IMR-90 (cell line): ENCODE measurements at regions not wholly inside any gene's neighbourhood (a gene's known extent, or its start where the extent isn't known, plus 50 kb on each side); places are given as distances from the start of the nearest gene placed in this dataset.

Experiments
- ATAC-seq: fragments of 200-7000 bp; cut with Tn5 transposase; 2 replicates; pipeline ENCODE4 v1.9.1; 2020; ENCODE audit warnings: low read depth, mild to moderate bottlenecking, moderate library complexity
- BruUV-seq: library from RNA; stranded (reverse); fragments of 400-500 nt; replicated peaks from 2 replicates; lab custom pipeline; 2021; lab: Mats Ljungman, UMichigan
- CTCF ChIA-PET: fragments of 300-600 bp; formaldehyde crosslinking; extraction: SDS; loops from one replicate; lab custom pipeline; 2021; ENCODE audit warnings: antibody characterized with exemption; lab: Yijun Ruan, JAX
- POLR2A ChIA-PET: fragments of 300-600 bp; sonication (Branson Sonifier 250); formaldehyde crosslinking; loops from one replicate; lab custom pipeline; 2022; ENCODE audit warnings: antibody characterized with exemption; ENCODE audit not compliant: unreplicated experiment; lab: Charles Lee
- DNase-seq: peaks from one replicate; pipeline ENCODE4 v3.0.0; 2013
- H2AFZ ChIP-seq: replicated peaks from 2 replicates; pipeline ENCODE3; 2013; ENCODE audit warnings: low read length, mild to moderate bottlenecking; ENCODE audit not compliant: poor library complexity
- H2AK5ac ChIP-seq: 2 replicates; pipeline ENCODE4 v1.6.1; 2013; ENCODE audit warnings: low read depth, low read length, inconsistent platforms
- H2AK9ac ChIP-seq: replicated peaks from 2 replicates; pipeline ENCODE3; 2013; ENCODE audit warnings: mild to moderate bottlenecking, low read depth, low read length, moderate library complexity; ENCODE audit not compliant: poor library complexity
- H2BK120ac ChIP-seq: 2 replicates; pipeline ENCODE4 v1.6.1; 2013; ENCODE audit warnings: low read depth, low read length, inconsistent platforms
- H2BK15ac ChIP-seq: 3 replicates; pipeline ENCODE4 v1.6.1; 2013; ENCODE audit warnings: low read depth, low read length, inconsistent platforms
- H2BK20ac ChIP-seq: 2 replicates; pipeline ENCODE4 v1.6.1; 2013; ENCODE audit warnings: low read depth, mild to moderate bottlenecking, inconsistent platforms, low read length, moderate library complexity
- H2BK5ac ChIP-seq: 2 replicates; pipeline ENCODE4 v1.6.1; 2013; ENCODE audit warnings: mild to moderate bottlenecking, low read depth, low read length, inconsistent platforms; ENCODE audit not compliant: poor library complexity, severe bottlenecking
- H3K14ac ChIP-seq: replicated peaks from 2 replicates; pipeline ENCODE4 v1.6.1; 2013; ENCODE audit warnings: low read depth, low read length, inconsistent platforms
- H3K18ac ChIP-seq: 2 replicates; pipeline ENCODE4 v1.6.1; 2013; ENCODE audit warnings: low read depth, low read length, control low read depth
- H3K23ac ChIP-seq: 2 replicates; pipeline ENCODE4 v1.6.1; 2013; ENCODE audit warnings: low read depth, low read length, inconsistent platforms
- H3K27ac ChIP-seq: 2 replicates; pipeline ENCODE4 v1.5.1; 2013; ENCODE audit warnings: mild to moderate bottlenecking, control low read depth, low read length; ENCODE audit not compliant: insufficient read depth
- H3K27me3 ChIP-seq: 2 replicates; pipeline ENCODE4 v1.6.1; 2013; ENCODE audit warnings: low read length; ENCODE audit not compliant: control insufficient read depth, insufficient read depth
- H3K36me3 ChIP-seq: 2 replicates; pipeline ENCODE4 v1.6.1; 2013; ENCODE audit warnings: low read length, mixed read lengths; ENCODE audit not compliant: control insufficient read depth, insufficient read depth
- H3K4ac ChIP-seq: 2 replicates; pipeline ENCODE4 v1.6.1; 2013; ENCODE audit warnings: low read depth, low read length, inconsistent platforms
- H3K4me1 ChIP-seq: 2 replicates; pipeline ENCODE4 v1.6.1; 2013; ENCODE audit warnings: low read length, mixed read lengths; ENCODE audit not compliant: control insufficient read depth, insufficient read depth
- H3K4me2 ChIP-seq: 2 replicates; pipeline ENCODE4 v1.6.1; 2013; ENCODE audit warnings: low read depth, mild to moderate bottlenecking, control low read depth, low read length, moderate library complexity
- H3K4me3 ChIP-seq: 2 replicates; pipeline ENCODE4 v1.5.1; 2013; ENCODE audit warnings: low read depth, mild to moderate bottlenecking, control low read depth, low read length, moderate library complexity; ENCODE audit not compliant: insufficient read depth
- H3K56ac ChIP-seq: 2 replicates; pipeline ENCODE4 v1.6.1; 2013; ENCODE audit warnings: low read length, inconsistent platforms; ENCODE audit not compliant: insufficient read depth; ENCODE audit errors: extremely low read depth
- H3K79me1 ChIP-seq, 2 experiments: 2 replicates each; pipeline ENCODE4 v1.6.1; 2013; ENCODE audit warnings: low read length in 2 of 2, inconsistent platforms in 1 of 2, low read depth in 1 of 2
- H3K9ac ChIP-seq: 2 replicates; pipeline ENCODE4 v1.6.1; 2013; ENCODE audit warnings: low read depth, low read length, control low read depth
- H3K9me1 ChIP-seq: 2 replicates; pipeline ENCODE4 v1.6.1; 2013; ENCODE audit warnings: low read length, inconsistent platforms; ENCODE audit not compliant: insufficient read depth
- H3K9me3 ChIP-seq: 2 replicates; pipeline ENCODE4 v1.6.1; 2013; ENCODE audit warnings: low read length; ENCODE audit not compliant: control insufficient read depth, insufficient read depth
- H4K20me1 ChIP-seq: 2 replicates; pipeline ENCODE4 v1.6.1; 2013; ENCODE audit warnings: low read length, inconsistent platforms; ENCODE audit not compliant: insufficient read depth
- H4K5ac ChIP-seq: 2 replicates; pipeline ENCODE4 v1.6.1; 2013; ENCODE audit warnings: mild to moderate bottlenecking, low read depth, low read length, control low read depth
- H4K8ac ChIP-seq, 2 experiments: 2 replicates each; pipeline ENCODE4 v1.6.1; 2013; ENCODE audit warnings: low read depth in 2 of 2, low read length in 2 of 2, control low read depth in 1 of 2, inconsistent platforms in 1 of 2
- H4K91ac ChIP-seq: 2 replicates; pipeline ENCODE4 v1.6.1; 2013; ENCODE audit warnings: low read depth, low read length, inconsistent platforms; ENCODE audit not compliant: insufficient read depth
- USF2 ChIP-seq: fragments of 150-350 bp; IDR thresholded peaks from 2 replicates; pipeline ENCODE4 v1.6.1; 2017; ENCODE audit warnings: mild to moderate bottlenecking, antibody characterized with exemption, low read length, low read depth
- WGBS, 2 experiments: methylation state at CpG; one replicate each; pipeline versions ENCODE4 v1.1.5 to v1.1.7; 2013; ENCODE audit warnings: missing lambda C conversion rate in 2 of 2; ENCODE audit not compliant: insufficient read length in 1 of 2; ENCODE audit errors: extremely low coverage in 2 of 2; 5-methylcytosine and 5-hydroxymethylcytosine counted together
- dilution Hi-C: fragments of 300-500 bp; cut with HindIII; formaldehyde crosslinking; loops from one replicate; pipeline ENCODE4 v1.14.3; 2018; ENCODE audit warnings: low sequenced_read_pairs; ENCODE audit not compliant: unreplicated experiment
- in situ Hi-C: fragments of 300-500 bp; cut with MboI; formaldehyde crosslinking; loops from 3 replicates; pipeline ENCODE4 v1.14.3; 2019; ENCODE audit warnings: low sequenced_read_pairs, inconsistent platforms, mixed read lengths
- intact Hi-C: fragments of 100-400 bp; cut with micrococcal nuclease; formaldehyde crosslinking; loops from 2 replicates; pipeline ENCODE4 v1.10.0; 2022

DNA sequence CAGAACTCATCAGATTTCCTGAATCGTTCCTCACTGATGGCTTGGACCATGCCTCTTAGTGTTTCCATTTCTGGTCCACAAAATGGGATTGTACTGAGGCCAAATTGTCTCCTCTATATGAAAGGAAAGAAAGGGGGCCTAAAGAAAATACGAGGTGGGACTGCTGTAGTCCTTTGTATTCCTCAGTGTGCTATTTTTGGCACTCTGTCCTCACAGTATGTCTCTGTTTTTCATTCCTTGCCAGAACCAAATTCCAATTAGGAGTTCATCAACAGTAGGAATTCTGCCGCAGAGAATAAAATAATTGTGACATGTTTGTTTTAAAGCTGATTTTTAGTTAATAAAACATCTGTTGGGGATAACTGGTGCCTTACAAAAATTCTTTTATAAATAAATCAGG lies 515.7 kb downstream of the SMARCA1 start:
- 0% methylated on average over 1 of the region's 3 CpGs; no CpG with 5 or more reads in 1 of the 2 experiments for WGBS, 2 experiments
- H3K4me1 ChIP-seq: no peaks in the 10 kb centered on the region
- H3K23ac ChIP-seq: no peak overlapping the region
- no peaks in the 10 kb centered on the region for H3K27me3 ChIP-seq
- no peak overlapping the region for H3K14ac ChIP-seq
- dilution Hi-C loops: no loop called here
- DNase-seq (no peak), ATAC-seq (no peak)
- H3K36me3 ChIP-seq: no peaks in the 10 kb centered on the region
- BruUV-seq: no TSS peak
- H3K9ac ChIP-seq: no peak overlapping the region
- no peak overlapping the region for H4K5ac ChIP-seq
- H3K56ac ChIP-seq: no peak overlapping the region
- no peaks in the 10 kb centered on the region; the same call in 1 of the 2 replicates for H3K9me3 ChIP-seq
- H3K4ac ChIP-seq: no peak overlapping the region
- ChIA-PET CTCF (no interaction called here), POLR2A (no interaction called here)
- no peak overlapping the region for H2BK120ac ChIP-seq
- H2AFZ ChIP-seq: no peak overlapping the region
- H3K79me1 ChIP-seq: no peaks in the 10 kb centered on the region
- no peak overlapping the region for H3K18ac ChIP-seq
- H4K8ac ChIP-seq: no peak overlapping the region
- no peak overlapping the region for H2AK9ac ChIP-seq
- no peak overlapping the region for H2BK15ac ChIP-seq
- H3K4me2 ChIP-seq: no peak overlapping the region
- H2AK5ac ChIP-seq: no peak overlapping the region
- H2BK5ac ChIP-seq: no peak overlapping the region
- no peak overlapping the region for H3K27ac ChIP-seq
- H3K9me1 ChIP-seq: no peaks in the 10 kb centered on the region
- no peak overlapping the region for H2BK20ac ChIP-seq
- intact Hi-C loops: no loop called here
- no peaks in the 10 kb centered on the region for H4K20me1 ChIP-seq
- no peak overlapping the region for H4K91ac ChIP-seq
- no peak for TF ChIP-seq USF2
- in situ Hi-C loops: no loop called here
- H3K4me3 ChIP-seq: no peak overlapping the region
